Mesenchymal stem cell (in vitro differentiated cells and primary cell): ENCODE measurements at regions not wholly inside any gene's neighbourhood (a gene's known extent, or its start where the extent isn't known, plus 50 kb on each side); places are given as distances from the start of the nearest gene placed in this dataset.

Experiments
- DNase-seq: peaks from one replicate; pipeline ENCODE4 v3.0.0-alpha.2; 2013
- H2AFZ ChIP-seq: one replicate; pipeline ENCODE4 v1.6.1; 2013; ENCODE audit warnings: low read depth, mild to moderate bottlenecking, control low read depth, inconsistent platforms, low read length, moderate library complexity
- H2AK5ac ChIP-seq: 2 replicates; pipeline ENCODE4 v1.6.1; 2013; ENCODE audit warnings: low read length, moderate library complexity, mild to moderate bottlenecking, inconsistent platforms; ENCODE audit not compliant: severe bottlenecking
- H2BK120ac ChIP-seq: one replicate; pipeline ENCODE4 v1.6.1; 2013; ENCODE audit warnings: low read depth, mild to moderate bottlenecking, inconsistent platforms, low read length, moderate library complexity
- H2BK12ac ChIP-seq, 2 experiments: one replicate each; pipeline ENCODE4 v1.6.1; 2013; ENCODE audit warnings: inconsistent platforms in 2 of 2, low read length in 2 of 2, mild to moderate bottlenecking in 2 of 2, moderate library complexity in 2 of 2, control low read depth in 1 of 2
- H2BK15ac ChIP-seq: one replicate; pipeline ENCODE4 v1.6.1; 2013; ENCODE audit warnings: mild to moderate bottlenecking, low read depth, inconsistent platforms; ENCODE audit not compliant: poor library complexity, severe bottlenecking
- H2BK5ac ChIP-seq: 2 replicates; pipeline ENCODE4 v1.6.1; 2013; ENCODE audit warnings: low read depth, mild to moderate bottlenecking, low read length, control low read depth, inconsistent platforms; ENCODE audit not compliant: poor library complexity, severe bottlenecking
- H3K14ac ChIP-seq, 2 experiments: one replicate each; pipeline ENCODE4 v1.6.1; 2013; ENCODE audit warnings: inconsistent platforms in 2 of 2, low read length in 2 of 2, control low read depth in 1 of 2, mild to moderate bottlenecking in 1 of 2, moderate library complexity in 1 of 2
- H3K18ac ChIP-seq, 2 experiments: one replicate each; pipeline ENCODE4 v1.6.1; 2013; ENCODE audit warnings: inconsistent platforms in 2 of 2, low read length in 2 of 2, control low read depth in 1 of 2, low read depth in 1 of 2, mild to moderate bottlenecking in 1 of 2
- H3K23ac ChIP-seq, 2 experiments: one replicate each; pipeline ENCODE4 v1.6.1; 2013; ENCODE audit warnings: inconsistent platforms in 2 of 2, low read length in 2 of 2, mild to moderate bottlenecking in 2 of 2, moderate library complexity in 2 of 2, control low read depth in 1 of 2
- H3K27ac ChIP-seq: 2 replicates; pipeline ENCODE4 v1.5.1; 2013; ENCODE audit warnings: mild to moderate bottlenecking, moderate library complexity, low read length, control low read depth, inconsistent platforms; ENCODE audit not compliant: poor library complexity, severe bottlenecking
- H3K27me3 ChIP-seq, 2 experiments: 2 replicates each; pipeline versions ENCODE4 v1.6.1 to v1.7.0; 2013; ENCODE audit warnings: low read length in 2 of 2, mild to moderate bottlenecking in 2 of 2, moderate library complexity in 2 of 2, control low read depth in 1 of 2, inconsistent platforms in 1 of 2; ENCODE audit not compliant: control insufficient read depth in 1 of 2, insufficient read depth in 1 of 2
- H3K36me3 ChIP-seq, 2 experiments: 2 replicates each; pipeline versions ENCODE4 v1.6.1 to v1.7.0; 2013; ENCODE audit warnings: low read length in 2 of 2, control low read depth in 1 of 2, inconsistent platforms in 1 of 2, low read depth in 1 of 2, mild to moderate bottlenecking in 1 of 2; ENCODE audit not compliant: insufficient read depth in 2 of 2, control insufficient read depth in 1 of 2
- H3K4ac ChIP-seq, 2 experiments: one replicate each; pipeline ENCODE4 v1.6.1; 2013; ENCODE audit warnings: inconsistent platforms in 2 of 2, low read length in 2 of 2, mild to moderate bottlenecking in 2 of 2, moderate library complexity in 2 of 2, control low read depth in 1 of 2, low read depth in 1 of 2
- H3K4me1 ChIP-seq: 2 replicates; pipeline ENCODE4 v1.6.1; 2013; ENCODE audit warnings: low read depth, low read length, control low read depth; ENCODE audit not compliant: control insufficient read depth, insufficient read depth
- H3K4me2 ChIP-seq: 2 replicates; pipeline ENCODE4 v1.6.1; 2013; ENCODE audit warnings: low read length, mild to moderate bottlenecking, inconsistent platforms; ENCODE audit not compliant: poor library complexity, severe bottlenecking
- H3K4me3 ChIP-seq, 2 experiments: 2 replicates each; pipeline versions ENCODE4 v1.5.1 to v1.7.0; 2013; ENCODE audit warnings: low read length in 2 of 2, mild to moderate bottlenecking in 2 of 2, control low read depth in 1 of 2, low read depth in 1 of 2; ENCODE audit not compliant: insufficient read depth in 1 of 2
- H3K79me1 ChIP-seq: replicated peaks from 2 replicates; pipeline ENCODE4 v1.6.1; 2013; ENCODE audit warnings: mild to moderate bottlenecking, control low read depth, low read length, inconsistent platforms; ENCODE audit not compliant: poor library complexity, severe bottlenecking
- H3K9ac ChIP-seq: 2 replicates; pipeline ENCODE4 v1.7.0; 2013; ENCODE audit warnings: mild to moderate bottlenecking, low read length, moderate library complexity
- H3K9me3 ChIP-seq: 2 replicates; pipeline ENCODE4 v1.7.0; 2013; ENCODE audit warnings: mild to moderate bottlenecking, low read length; ENCODE audit not compliant: control insufficient read depth
- H4K8ac ChIP-seq: one replicate; pipeline ENCODE4 v1.6.1; 2013; ENCODE audit warnings: inconsistent platforms, mild to moderate bottlenecking, low read length, moderate library complexity
- H4K91ac ChIP-seq: one replicate; pipeline ENCODE4 v1.6.1; 2013; ENCODE audit warnings: mild to moderate bottlenecking, low read length, inconsistent platforms
- WGBS: methylation state at CpG from one replicate; pipeline ENCODE4 v1.1.7; 2013; ENCODE audit warnings: mixed read lengths; 5-methylcytosine and 5-hydroxymethylcytosine counted together

DNA sequence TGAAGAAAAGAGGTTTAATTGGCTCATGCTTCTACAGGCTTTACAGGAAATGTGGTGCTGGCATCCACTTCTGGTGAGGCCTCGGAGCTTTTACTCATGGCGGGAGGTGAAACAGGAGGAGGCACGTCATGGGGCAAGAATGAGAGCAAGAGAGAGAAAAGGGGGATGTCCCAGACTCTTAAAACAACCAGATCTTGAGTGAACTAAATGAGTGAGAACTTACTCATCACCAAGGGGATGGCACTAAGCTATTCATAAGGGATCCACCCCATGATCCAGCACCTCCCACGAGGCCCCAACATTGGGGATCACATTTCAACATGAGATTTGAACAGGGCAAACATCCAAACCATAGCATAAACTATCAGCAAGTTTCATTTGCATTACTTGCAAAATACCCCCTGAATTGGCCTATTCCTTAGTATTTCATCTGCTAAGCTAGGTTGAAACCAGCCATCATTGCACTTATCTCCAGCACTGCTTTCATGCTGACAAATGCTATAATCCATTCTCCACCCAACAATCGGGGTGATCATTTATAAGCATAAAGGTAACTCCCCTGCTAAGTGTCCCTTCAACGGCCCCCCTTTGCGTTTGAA, 179.0 kb downstream of the NOC3L start:
- Histone ChIP-seq H3K4me1 (peaks cover 8% of the 10 kb centered on the region), H2BK12ac (no peak overlapping the region), H2BK120ac (no peak overlapping the region), H3K9ac (no peak overlapping the region), H3K4ac (no peak overlapping the region), H3K36me3 (no peaks in the 10 kb centered on the region), H3K23ac (no peak overlapping the region), H2AFZ (no peak overlapping the region), H3K18ac (no peak overlapping the region), H3K27ac (peak overlapping the region; percentile 93), H2BK15ac (no peak overlapping the region), H4K8ac (no peak overlapping the region), H3K14ac (no peak overlapping the region), H3K4me2 (no peak overlapping the region), H3K27me3 (no peaks in the 10 kb centered on the region), H3K9me3 (no peaks in the 10 kb centered on the region), H2BK5ac (no peak overlapping the region), H3K79me1 (no peaks in the 10 kb centered on the region), H2AK5ac (peak overlapping the region; percentile 82), H4K91ac (no peak overlapping the region), H3K4me3 (peak overlapping the region in 1 of 2 experiments; percentile 15)
- 33% methylated on average over 5 of the region's 7 CpGs for WGBS
- peak; percentile 84 for DNase-seq

DNA sequence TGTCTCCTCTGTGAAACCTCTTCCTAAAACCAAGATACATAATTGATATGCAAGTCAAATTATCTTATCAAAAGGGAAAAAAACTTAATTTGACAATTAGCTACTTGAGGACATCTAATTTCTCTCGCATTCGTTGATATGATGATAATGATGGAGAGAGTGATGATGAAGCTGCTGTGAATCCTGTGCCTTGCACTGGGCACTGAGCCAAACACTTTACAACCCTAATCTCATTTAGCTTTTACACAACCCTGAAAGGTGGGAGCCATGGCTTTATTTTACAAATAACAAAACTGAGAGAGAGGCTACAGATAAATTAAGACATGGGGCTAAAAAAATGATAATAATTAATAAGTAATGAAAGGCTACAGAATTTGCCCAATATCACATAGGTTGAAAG, 176.0 kb downstream of the NOC3L start:
- no CpG with 5 or more reads among the region's 2 CpGs for whole genome bisulfite sequencing
- Histone ChIP-seq H3K4me2 (no peak overlapping the region), H3K9me3 (no peaks in the 10 kb centered on the region), H3K18ac (no peak overlapping the region), H3K79me1 (no peaks in the 10 kb centered on the region), H2BK120ac (no peak overlapping the region), H2BK5ac (no peak overlapping the region), H2BK15ac (no peak overlapping the region), H3K27ac (no peak overlapping the region), H3K9ac (no peak overlapping the region), H4K8ac (no peak overlapping the region), H2BK12ac (no peak overlapping the region), H3K4me3 (no peak overlapping the region), H3K27me3 (no peaks in the 10 kb centered on the region), H3K36me3 (no peaks in the 10 kb centered on the region), H2AFZ (no peak overlapping the region), H3K23ac (no peak overlapping the region), H3K4ac (no peak overlapping the region), H3K4me1 (peaks cover 6% of the 10 kb centered on the region), H3K14ac (no peak overlapping the region), H4K91ac (no peak overlapping the region), H2AK5ac (no peak overlapping the region)
- no peak for DNase-seq

DNA sequence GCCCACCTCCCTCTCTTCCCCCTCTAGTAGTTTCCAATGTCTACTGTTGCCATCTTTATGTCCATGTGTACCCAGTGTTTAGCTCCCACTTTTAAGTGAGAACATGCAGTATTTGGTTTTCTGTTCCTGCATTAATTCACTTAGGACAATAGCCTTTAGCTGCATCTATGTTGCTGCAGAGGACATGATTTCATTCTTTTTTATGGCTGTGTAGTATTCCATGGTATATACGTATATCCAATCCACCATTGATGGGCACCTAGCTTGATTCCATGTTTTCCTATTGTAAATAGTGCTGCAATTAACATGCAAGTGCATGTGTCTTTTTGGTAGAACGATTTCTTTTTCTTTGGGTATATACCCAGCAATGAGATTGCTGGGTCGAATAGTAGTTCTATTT, 170.4 kb downstream of the NOC3L start:
- Histone ChIP-seq H3K9me3 (no peaks in the 10 kb centered on the region), H2BK120ac (no peak overlapping the region), H2AFZ (no peak overlapping the region), H3K14ac (no peak overlapping the region), H2BK5ac (no peak overlapping the region), H4K91ac (no peak overlapping the region), H3K4me2 (no peak overlapping the region), H3K4ac (no peak overlapping the region), H2BK15ac (no peak overlapping the region), H3K4me1 (peaks cover 4% of the 10 kb centered on the region), H3K9ac (no peak overlapping the region), H3K36me3 (no peaks in the 10 kb centered on the region), H2BK12ac (no peak overlapping the region), H3K27ac (no peak overlapping the region), H3K18ac (no peak overlapping the region), H4K8ac (no peak overlapping the region), H3K4me3 (no peak overlapping the region), H3K23ac (no peak overlapping the region), H3K79me1 (no peaks in the 10 kb centered on the region), H2AK5ac (no peak overlapping the region), H3K27me3 (no peaks in the 10 kb centered on the region)
- 97% methylated on average over 2 of the region's 3 CpGs for WGBS
- DNase-seq = no peak

DNA sequence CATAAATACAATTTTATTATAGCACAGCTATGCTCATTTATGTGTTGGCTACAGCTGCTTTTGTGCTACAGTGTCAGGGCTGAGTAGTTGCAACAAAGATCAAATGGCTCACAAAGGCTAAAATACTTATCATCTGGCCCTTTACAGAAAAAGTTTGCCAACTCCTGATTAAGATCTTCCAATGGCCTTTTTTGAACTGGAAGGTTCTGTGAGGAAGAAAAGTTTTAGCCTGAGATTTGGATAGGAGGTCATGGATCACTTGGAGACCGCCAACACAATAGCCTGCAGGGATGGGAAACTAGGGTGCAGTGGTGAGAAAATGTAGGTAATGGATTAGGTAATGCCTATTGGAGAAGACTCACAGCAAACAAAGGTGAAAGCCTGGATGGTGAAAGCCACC, 169.8 kb downstream of the NOC3L start:
- DNase-seq = no peak
- Histone ChIP-seq H3K4me2 (no peak overlapping the region), H3K79me1 (no peaks in the 10 kb centered on the region), H4K8ac (no peak overlapping the region), H3K9me3 (no peaks in the 10 kb centered on the region), H2AFZ (no peak overlapping the region), H3K36me3 (no peaks in the 10 kb centered on the region), H3K4ac (no peak overlapping the region), H3K4me3 (peak overlapping the region in 1 of 2 experiments; percentile 19), H2AK5ac (peak overlapping the region; percentile 18), H3K4me1 (peaks cover 4% of the 10 kb centered on the region), H2BK15ac (no peak overlapping the region), H2BK5ac (no peak overlapping the region), H3K23ac (no peak overlapping the region), H2BK120ac (no peak overlapping the region), H3K18ac (no peak overlapping the region), H4K91ac (no peak overlapping the region), H3K27me3 (no peaks in the 10 kb centered on the region), H3K9ac (no peak overlapping the region), H3K27ac (peak overlapping the region; percentile 64), H3K14ac (no peak overlapping the region), H2BK12ac (no peak overlapping the region)
- 94% methylated on average over 1 of the region's 1 CpG for WGBS
